ENCODE measurements at regions not wholly inside any gene's neighbourhood (a gene's known extent, or its start where the extent isn't known, plus 50 kb on each side); places are given as distances from the start of the nearest gene placed in this dataset.

DNA sequence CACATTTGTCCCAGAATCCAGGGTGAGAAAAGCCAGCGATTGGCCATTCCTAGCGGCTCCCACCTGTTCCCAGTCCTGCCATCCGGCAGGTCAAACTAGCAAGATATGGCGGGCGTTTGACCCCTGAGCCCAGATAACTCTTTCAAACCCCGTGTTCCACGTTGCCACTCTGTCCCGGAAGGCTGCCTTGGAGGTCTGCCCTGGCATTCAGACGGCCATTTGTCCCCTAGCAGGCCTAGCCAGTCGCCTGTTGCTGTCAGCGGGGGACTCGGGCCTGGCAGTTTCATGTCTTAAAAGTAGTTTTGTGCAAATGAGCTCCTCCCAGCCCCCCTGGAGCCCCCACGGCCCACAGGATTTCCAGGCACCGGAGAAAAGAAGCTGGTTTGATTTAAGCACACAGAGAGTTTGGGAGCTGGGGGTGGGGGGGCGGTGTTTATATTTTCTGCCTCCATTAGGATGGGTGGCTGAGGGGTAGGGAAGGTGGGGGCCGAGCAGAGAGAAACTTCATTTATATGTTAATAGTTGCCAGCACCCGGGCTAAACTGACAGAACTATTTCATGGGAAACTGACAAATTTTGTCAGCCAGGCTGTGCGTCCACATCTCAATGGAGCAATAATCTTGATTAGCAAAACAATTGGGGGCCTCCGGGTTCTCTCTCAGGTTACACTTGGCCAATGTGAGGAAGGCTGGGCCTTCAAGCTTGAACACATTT lies 240.9 kb upstream of the SALL1 start:
- no peak for DNase-seq (ENCODE audit: low spot score)

DNA sequence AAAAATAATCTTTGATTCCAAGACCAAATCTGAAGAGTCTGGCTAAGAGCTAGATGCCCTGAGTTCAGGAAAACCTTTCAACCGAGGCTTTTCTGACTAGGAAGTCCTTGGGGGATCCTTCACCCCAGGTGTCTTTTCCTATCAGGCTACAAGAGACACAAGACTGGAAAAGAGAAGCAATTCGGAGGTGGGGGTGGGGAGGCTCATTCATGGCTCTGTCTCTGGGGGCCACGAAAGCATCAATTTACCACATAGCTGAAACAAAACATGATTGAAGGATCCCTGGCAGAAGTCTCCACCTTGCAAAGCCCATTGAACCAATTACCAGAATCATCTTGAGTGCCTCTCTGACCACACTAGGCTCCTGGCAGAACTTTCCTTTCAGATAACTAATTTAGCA lies 239.8 kb upstream of the SALL1 start:
- no peak for DNase-seq (ENCODE audit: low spot score)

DNA sequence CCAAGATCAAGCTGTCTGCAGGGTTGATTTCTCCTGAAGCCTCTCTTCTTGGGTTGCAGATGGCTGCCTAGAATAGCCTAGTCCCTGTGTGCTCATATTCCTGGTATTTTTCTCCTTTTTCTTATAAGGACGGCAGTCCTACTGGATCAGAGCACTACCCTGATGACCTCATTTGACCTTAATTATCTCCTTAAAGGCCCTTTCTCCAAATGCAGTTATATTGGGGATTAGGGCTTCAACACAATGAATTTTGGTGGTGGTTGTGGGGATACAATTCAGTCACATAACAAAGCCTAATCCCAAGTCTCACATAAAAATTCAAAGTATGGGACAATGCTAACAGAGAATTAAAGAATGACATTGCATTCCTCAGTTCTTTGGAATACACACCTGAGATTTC lies 238.8 kb upstream of the SALL1 start:
- no peak for DNase-seq (ENCODE audit: low spot score)

DNA sequence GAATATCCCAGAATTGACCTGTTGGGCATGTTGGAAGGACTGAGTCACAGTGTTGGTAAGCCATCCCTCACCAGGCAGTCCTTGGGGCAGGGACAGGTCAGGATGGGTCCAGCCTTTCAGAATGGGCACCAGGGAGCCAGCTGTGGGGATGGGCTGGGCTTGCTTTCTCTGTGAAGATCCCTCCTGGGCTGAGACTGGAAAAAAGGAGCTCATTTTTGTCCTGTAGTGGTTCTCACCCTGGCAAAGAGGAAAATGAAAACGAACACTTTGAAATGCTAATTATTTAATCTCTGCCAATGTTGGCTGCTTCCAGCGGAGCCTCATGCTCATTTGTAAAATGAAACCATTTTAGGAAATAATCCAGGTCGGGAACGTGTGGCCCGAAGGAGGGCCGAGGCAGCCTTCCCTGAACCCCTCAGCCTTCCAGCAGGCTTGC lies 237.5 kb upstream of the SALL1 start:
- no peak for DNase-seq (ENCODE audit: low spot score)

DNA sequence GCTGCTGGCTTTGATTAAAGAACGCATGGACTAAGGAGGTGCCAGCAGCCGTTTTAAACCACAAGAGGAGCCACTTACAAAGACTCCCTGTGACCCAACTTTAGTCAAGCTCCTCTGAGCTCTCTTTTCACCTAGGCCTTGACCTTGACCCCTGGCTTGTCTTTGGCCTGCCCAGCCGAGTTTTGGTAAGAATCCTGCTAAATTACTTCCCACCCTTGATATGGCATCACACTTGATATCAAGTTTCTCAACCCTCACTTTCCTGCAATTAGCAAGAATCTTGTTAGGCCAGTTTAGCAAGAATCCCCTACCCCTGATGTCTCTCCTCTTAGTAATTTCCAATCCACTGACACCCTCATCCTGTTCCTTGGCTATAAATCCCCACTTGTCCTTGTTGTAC lies 232.8 kb upstream of the SALL1 start:
- no peak for DNase-seq (ENCODE audit: low spot score)

DNA sequence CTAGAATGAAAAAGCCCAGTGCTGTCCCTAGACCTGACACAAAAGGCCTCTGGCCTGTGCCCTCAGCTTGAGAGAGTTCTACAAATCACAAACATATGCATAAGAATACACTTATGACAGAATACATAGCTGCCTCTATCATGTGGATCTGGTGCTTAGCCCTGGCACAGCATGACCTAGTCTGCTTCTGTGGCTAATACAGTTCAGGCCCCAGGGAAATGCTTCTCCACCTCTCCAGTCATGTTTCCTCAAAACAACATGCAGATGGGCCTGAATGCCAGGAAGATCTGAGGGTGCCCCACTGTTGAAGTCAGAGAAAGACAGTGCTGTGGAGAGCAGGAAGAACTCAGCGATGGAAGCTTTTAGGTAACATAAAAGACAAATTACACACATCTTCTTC lies 231.9 kb upstream of the SALL1 start:
- DNase-seq (ENCODE audit: low spot score): no peak

DNA sequence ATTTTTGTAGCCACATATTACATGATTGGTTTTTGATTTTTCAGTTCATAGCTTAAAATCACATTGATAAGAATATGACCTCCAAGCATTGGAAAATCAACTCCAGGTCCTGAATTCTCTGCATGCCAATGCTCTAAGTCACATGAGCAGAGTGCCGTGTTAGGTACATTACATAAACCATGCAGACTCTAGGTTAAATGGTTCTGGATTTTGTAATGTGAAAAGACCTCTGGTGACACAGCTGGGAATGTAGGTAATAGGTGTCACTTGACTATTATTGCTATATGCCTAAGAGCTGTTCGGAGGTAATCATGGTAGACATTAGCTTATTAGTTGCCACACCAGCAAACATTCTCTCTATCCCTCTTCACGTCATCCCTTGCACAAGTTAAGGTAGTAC lies 231.1 kb upstream of the SALL1 start:
- DNase-seq (ENCODE audit: low spot score): no peak

DNA sequence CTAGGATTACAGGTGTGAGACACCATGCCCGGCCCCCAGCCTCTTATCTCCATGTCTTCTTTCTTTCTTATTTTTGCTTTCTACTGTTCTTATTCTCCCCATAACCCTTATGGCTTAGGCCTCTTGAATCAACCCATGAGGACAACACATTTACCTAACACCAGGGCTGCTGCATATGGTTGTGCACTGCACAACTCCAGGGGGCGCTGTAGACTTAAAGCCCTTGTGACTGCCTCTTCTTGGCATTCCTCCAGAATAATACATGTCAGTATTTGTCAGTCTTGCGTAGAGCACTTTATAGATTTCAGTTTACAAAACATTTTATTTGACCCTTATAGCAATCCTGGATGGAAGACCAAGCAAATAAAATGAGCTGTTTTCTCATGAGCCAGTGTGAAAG lies 225.0 kb upstream of the SALL1 start:
- DNase-seq (ENCODE audit: low spot score): no peak

DNA sequence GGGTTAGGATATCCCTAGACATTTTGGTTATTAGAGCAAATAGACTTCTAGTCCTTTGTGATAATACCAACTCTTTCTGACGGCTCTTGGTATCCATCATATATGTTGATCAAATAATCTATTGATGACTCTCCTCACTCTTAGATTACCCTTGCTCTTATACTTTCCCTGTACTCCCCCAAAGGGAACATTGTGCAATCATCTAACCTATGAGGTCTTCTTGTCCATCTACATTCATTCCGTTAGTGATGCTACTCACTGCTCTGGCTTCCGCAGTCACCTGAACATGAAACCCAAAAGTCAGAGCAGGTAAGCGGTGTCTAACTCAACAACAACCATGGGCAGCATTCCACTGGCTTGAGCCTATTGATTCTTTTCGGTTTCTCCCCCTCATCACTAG lies 223.7 kb upstream of the SALL1 start:
- no peak for DNase-seq (ENCODE audit: low spot score)

DNA sequence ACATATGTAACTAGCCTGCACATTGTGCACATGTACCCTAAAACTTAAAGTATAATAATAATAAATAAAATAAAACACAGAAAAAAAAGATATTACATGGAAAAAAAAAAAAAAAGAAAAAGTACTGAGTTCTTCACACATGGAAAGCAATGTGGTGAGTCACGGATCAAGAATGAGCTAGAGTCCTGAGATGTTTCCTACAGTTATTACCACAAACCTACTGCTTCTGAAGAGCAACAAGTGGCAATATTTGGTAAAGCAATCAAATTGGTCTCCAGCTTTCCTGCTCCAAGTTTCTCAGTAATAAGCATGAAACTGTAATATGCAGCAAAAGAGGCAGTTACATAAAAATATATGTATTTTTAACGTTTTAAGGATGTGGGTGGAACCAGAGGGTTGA lies 223.3 kb upstream of the SALL1 start:
- no peak for DNase-seq (ENCODE audit: low spot score)

DNA sequence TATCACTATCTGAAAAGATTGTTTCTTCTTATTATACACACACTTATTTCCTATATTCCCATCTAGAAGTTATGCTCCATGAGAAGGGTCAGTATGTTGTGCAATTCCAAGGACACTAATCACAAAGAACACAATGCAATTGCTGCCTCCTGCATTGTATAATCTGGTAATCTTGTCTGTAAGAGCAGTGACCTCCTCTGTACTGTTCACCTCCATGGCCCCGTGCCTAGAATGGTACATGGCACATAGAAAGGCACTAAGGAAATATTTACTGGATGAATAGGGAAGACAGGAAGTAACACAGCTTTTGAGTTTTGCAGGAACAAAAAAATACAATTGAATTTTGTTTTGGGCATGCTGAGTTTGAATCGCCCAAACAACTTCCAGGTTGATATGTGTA lies 214.6 kb upstream of the SALL1 start:
- DNase-seq (ENCODE audit: low spot score): no peak

DNA sequence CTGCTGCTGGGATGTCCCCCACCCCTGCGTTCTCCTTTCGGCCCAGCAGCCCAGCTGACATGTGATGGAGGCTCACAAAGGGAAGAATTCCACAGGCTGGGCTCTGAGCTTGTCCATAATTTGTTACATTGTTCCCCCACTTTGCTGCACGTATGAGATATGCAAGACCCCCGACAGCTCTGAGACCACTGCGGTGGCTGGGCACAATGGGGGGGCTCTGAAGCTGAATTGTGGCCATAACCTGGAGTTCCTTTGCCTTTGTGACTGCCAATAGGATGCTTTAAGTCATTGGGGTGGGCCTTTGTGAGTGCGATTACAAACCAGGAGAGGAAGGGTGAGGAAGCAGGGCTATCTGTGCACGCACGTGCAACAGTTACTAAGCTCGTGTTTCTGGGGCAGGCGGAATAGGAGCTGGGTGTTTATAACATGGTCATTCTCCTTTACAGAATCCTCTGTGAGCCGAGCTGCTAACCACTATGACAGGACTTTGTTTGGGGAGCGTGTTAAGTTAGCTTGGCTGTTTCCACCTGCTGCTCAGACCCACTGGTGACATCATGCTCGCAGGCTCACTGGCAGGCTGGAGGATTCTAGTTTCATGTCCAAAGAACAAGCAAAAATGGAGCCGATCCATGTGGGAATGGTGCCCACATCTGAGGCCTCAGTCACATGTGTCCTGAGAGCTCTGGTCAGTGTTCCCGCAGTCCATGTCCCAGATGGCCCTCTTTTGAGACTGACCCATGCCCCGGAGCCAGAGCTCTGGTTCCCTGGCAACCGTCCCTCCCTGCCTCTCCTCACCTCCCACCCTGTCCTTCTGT lies 208.3 kb upstream of the SALL1 start:
- DNase-seq (ENCODE audit: low spot score): no peak

DNA sequence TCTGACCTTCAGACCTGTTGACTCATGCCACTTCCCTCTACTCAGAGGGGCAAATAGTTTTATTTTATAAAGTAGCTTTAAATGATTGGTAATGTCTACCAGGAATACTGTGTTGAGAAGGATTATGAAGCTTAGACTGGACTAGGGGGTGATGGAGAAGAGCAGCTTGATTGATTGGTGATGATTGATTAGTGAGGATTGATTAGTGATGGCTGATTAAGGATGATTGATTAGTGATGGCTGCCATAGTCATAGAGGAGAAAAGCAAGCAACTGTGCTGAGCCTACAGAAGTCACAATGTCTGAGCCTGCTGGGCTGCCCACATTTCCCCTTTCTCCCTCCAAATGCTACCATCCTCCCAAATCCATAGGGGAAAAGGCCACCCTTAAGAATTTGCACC lies 206.8 kb upstream of the SALL1 start:
- DNase-seq (ENCODE audit: low spot score): no peak

DNA sequence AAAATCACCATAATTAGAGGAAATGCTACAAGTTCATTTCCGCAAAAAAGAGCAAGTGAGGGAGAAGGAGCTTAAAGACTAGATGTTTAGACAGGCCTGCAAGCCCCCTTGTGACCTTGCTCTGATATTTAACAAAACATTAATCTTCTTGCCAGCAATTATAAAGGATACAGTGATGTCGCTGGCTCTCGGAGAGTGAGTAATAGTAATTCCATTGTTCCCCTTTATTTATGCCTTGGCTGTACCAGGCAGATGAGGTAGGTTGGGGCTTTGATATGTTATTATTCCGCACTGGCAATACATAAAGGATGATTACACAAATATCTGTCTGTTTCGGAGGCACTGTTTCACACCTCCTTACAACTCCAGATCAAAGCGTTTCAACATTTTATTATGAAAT lies 204.8 kb upstream of the SALL1 start:
- no peak for DNase-seq (ENCODE audit: low spot score)

DNA sequence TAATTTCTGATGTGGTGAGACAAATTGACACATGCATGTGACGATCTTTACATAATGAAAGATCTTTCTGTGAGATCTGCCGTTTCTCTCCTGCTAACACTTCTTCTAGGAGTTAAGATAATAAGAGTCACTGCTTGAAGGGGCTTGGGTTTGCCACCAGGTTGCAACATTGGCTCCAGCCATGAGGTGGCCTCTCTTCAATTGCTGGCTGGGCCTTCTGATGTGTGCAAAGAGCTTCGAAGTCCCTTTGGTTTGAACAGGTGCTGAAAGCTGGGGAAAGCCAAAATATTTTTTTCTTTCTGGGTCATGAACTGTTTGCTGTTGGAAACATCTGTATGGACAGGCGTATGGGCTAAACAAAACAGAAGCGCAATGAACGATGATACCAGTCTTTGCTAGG lies 204.1 kb upstream of the SALL1 start:
- DNase-seq (ENCODE audit: low spot score): no peak

DNA sequence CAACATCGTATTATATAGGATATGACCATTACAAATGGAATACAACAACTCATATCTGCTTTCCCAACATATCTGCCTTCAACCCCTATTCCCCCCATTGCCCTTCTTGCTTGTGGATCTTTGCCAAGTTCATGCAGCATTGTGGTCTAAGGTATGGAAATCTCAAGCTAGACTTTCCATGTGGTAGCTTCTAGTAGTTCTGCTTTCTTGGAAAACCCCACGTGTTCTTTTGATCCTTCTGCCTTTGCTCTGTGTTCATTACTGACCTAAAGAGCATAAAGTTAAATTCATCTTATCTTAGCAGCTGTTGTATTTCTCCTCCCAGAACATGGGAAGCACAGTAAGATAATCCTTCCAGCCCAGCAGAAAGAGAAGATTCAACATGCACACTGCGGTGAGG lies 202.0 kb upstream of the SALL1 start:
- DNase-seq (ENCODE audit: low spot score): no peak

DNA sequence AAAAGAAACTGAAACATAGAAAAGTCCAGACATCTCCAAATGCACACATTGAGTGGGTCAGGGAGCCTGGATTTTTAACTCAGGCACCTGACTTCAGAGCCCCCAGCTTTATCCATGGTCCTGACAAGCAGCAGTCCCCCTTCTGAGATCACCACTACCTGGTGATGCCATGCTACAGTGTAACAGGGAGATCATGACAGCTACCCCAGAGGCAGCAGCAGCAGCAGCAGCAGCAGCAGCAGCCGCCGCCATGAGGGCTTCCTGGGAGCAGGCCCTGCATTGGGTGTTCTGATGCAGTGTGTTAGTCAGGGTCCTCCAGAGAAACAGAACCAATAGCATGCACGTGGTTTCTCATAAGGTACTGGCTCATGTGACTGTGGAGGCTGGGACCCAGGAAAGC lies 198.6 kb upstream of the SALL1 start:
- DNase-seq (ENCODE audit: low spot score): no peak

DNA sequence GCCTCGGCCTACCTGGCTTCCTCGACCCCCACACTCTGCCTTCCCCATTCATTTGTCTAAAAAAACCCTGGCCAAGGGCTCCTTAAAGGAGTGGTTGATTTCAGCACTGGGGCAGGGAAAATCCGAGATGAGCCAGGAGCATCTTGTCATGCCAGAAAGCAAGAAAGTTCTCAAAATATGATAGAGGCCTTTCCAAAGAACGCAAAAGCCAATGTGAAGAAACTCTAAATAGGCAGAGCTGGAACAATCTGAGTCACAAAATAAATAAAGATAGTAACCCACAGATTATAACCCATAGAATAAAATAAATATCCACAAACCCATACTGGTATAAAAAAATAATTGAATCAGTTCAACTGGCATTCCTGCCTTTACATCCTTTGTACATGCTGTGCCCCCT lies 192.3 kb upstream of the SALL1 start:
- no peak for DNase-seq (ENCODE audit: low spot score)

DNA sequence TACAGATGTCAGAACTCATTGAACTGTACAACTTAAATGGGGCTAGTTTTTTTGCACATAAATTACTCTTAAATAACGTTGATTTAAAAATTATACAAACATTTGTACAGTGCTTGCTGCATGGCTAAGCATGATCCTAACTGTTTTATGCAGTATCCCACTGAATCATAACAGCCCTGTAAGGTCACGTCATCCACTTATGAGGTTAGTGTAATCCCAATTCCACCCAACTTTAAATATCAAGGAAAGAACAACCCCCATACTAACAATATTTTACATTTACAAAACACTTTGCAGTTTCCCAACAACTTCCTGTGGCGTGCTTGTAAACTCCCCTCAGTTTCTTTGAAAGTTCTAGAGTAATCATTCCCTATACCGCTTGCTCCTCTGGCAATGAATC lies 190.1 kb upstream of the SALL1 start:
- DNase-seq (ENCODE audit: low spot score): no peak

DNA sequence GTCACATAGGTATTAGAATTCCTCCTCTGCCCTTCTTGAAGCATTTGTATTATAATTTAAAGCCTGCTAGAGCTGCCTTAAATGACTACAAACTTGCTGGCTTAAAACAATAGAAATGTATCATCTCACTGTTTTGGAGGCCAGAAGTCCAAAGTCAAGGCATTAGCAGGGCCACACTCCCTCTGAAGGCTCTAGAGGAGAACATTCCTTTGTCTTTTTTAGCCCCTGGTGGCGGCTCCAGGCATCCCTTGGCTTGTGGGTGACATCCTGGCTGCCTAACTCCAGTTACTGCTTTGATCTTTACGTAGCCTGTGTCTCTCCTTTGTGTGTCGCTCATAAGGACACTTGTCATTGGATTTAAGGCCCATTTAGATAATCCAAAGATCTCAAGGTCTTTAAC lies 186.6 kb upstream of the SALL1 start:
- no peak for DNase-seq (ENCODE audit: low spot score)

DNA sequence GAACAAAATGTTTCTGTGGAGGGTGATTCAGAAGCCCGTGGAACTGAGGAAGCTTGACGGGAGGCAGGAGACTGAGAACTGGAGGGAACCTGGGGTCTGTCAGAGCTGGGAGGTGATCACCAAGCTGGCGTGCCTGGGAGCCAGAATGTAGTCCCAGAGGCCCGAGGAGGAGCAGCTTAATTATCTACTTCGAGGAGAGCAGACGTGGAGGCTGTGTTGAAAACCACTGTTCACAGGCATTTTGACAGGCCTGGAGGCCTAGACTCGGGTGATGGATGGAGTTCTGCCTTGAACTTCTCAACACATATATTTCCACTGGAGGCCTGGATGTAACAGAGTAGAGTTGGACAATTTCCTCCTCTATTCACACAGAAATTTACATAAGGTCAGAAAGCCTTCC lies 177.7 kb upstream of the SALL1 start:
- DNase-seq (ENCODE audit: low spot score): no peak

DNA sequence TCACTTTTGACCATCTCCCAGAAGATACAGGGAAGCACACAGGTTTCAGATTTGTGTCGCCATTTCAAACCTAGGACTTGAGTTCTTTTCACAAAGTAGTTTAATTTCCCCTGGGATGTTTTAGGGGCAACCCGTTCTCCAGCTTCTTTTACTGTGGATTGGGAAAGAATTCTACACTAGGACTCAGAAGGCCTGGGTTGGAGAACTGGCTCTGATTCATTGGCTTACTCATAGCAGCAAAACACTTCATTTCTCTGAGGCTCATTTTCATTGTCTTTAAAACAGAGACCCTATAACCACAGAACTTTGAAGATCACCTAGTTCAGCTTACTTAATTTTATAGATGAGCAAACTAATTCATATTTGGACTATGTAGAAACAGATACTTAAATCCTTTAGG lies 175.9 kb upstream of the SALL1 start:
- no peak for DNase-seq (ENCODE audit: low spot score)

DNA sequence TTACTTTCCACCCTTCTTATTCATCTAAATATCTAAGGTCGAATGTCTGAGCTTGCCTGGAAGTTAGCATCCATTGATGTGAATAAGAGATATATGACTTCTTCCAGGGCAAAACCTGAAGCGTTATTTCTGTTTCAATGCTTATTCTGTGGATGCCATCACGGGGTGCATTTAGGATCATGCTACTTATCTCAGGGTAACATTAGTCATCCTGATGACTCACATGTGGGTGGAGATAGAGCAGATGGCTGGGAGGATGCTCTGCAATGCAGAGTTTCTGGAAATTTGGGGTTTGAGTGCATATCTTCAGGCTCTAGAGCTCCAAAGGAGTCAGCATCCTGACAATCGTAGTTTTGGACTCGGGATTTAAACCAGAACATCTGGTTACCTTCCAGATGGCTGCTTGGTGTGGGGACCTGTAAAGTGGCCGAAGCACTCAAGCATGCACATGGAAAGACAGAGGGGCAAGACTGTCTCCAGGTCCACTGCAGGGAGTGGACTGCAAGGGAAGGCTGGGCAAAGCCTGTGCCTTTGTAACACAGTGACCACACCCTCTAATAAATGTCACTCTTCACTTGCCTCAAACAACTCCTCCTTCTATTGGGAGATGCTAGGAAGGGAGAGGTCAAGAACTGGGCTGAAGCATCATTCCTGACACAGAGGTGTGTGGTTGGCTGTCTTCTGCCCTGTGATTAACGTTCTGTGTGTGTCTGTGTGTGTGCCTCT lies 175.2 kb upstream of the SALL1 start:
- no peak for DNase-seq (ENCODE audit: low spot score)
